ENCODE measurements at regions not wholly inside any gene's neighbourhood (a gene's known extent, or its start where the extent isn't known, plus 50 kb on each side); places are given as distances from the start of the nearest gene placed in this dataset.

DNA sequence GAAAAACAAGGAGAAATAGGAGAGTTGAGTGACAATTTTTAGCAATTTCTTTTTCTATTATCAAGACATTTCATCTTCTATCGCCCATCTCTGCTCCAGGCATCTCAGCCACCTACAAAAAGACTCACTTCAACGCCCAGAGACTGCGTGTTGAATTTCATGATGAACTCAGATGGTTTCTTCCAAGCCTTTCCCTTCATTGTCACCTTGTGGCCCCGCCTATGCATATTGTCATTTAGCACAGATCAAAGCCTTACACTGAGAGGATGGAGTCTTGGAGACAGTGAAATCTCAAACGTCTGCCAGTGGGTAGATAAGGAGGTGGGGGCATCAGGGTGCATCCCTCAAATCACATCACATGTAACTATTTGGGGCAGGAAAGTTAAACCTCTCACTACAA is 319.4 kb downstream of the SIPA1L2 start:
- no peak overlapping the region for H3K4me3 ChIP-seq
- H3K4me1 ChIP-seq, result peaks cover 11% of the 10 kb centered on the region
- TF ChIP-seq POLR2AphosphoS5 (IDR thresholded peaks at IDR 0.05) (no peak), CTCF (IDR thresholded peaks at IDR 0.05) (no peak), POLR2A (IDR thresholded peaks at IDR 0.05) (no peak), EP300 (IDR thresholded peaks at IDR 0.05) (no peak)
- no peaks in the 10 kb centered on the region for H3K27me3 ChIP-seq
- H3K36me3 ChIP-seq, result no peaks in the 10 kb centered on the region
- DNase-seq (ENCODE audit: low spot score in 2 of 2), result no peak
- H3K27ac ChIP-seq, result no peak overlapping the region
- H3K9me3 ChIP-seq, result no peaks in the 10 kb centered on the region
- 75% methylated on average over 5 of the region's 5 CpGs for WGBS

DNA sequence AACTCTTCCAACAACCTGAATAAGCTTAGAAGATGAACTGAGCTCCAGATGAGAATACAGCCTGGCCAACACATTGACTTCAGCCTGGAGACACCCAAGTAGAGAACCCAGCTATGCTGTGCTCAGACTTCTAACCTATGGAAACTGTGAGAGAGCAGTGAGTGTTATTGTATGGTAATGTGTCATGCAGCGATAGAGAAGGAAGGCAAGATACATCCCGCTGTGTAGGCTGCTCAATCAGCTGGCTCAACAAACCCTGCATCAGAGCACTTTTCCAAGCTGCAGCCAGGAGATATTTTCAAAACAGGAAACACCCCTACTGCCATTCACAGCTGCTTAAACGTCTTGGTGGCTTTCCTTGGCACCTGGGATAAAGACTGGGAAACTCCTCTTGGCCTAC is 321.3 kb downstream of the SIPA1L2 start:
- Histone ChIP-seq H3K9me3 (no peaks in the 10 kb centered on the region), H3K27ac (no peak overlapping the region), H3K27me3 (no peaks in the 10 kb centered on the region), H3K4me1 (peaks cover 11% of the 10 kb centered on the region), H3K4me3 (no peak overlapping the region), H3K36me3 (no peaks in the 10 kb centered on the region)
- WGBS, result 66% methylated on average over 3 of the region's 3 CpGs
- DNase-seq (ENCODE audit: low spot score in 2 of 2), result no peak
- no peak for TF ChIP-seq CTCF (IDR thresholded peaks at IDR 0.05)
- no peak for TF ChIP-seq POLR2A (IDR thresholded peaks at IDR 0.05)
- TF ChIP-seq POLR2AphosphoS5 (IDR thresholded peaks at IDR 0.05), result no peak
- TF ChIP-seq EP300 (IDR thresholded peaks at IDR 0.05), result no peak

DNA sequence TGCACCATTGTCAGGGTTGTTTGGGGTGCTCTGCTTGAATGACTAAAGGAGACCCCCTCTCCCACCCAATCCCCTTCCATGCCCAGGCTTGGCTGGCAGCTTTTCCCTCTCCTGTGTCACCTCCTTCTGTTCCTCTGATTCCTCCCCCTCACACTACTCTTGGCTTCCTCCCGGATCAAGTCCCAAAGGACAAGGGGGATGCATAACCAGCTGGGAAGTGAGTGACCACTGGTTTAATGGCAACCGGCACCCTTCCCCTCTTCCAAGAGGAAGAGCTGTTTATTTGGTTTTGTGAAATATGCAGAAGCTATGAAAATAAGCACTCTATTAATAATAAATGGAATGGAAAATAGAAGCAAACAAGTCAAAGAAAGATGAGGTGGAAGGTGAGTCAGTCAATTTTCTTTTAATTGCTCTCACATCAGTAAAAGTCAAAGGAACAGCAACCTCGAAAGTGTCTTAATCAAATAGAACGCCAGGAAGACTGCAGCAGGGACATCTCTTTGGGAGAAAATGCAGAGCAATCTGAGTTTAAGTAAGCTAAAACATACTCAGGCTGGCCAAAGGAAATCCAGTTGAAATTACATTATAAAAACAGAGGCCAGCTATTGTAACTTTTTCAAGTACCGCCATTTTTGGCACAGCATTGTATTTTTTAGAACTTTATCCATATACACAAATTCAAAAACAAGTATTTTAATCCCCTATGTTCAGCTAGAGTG is 322.5 kb downstream of the SIPA1L2 start:
- peaks cover 14% of the 10 kb centered on the region for H3K4me1 ChIP-seq
- no peaks in the 10 kb centered on the region for H3K9me3 ChIP-seq
- no peak overlapping the region for H3K4me3 ChIP-seq
- H3K27ac ChIP-seq, result no peak overlapping the region
- no peak for DNase-seq (ENCODE audit: low spot score in 2 of 2)
- no peaks in the 10 kb centered on the region for H3K36me3 ChIP-seq
- WGBS, result 59% methylated on average over 5 of the region's 5 CpGs
- no peaks in the 10 kb centered on the region for H3K27me3 ChIP-seq
- no peak for TF ChIP-seq POLR2A (IDR thresholded peaks at IDR 0.05)
- TF ChIP-seq CTCF (IDR thresholded peaks at IDR 0.05), result no peak
- TF ChIP-seq EP300 (IDR thresholded peaks at IDR 0.05), result no peak
- TF ChIP-seq POLR2AphosphoS5 (IDR thresholded peaks at IDR 0.05), result no peak

GRCh38 chr1:232306269-232306961 is 323.5 kb downstream of the SIPA1L2 start:
- H3K36me3 ChIP-seq, result no peaks in the 10 kb centered on the region
- no peak overlapping the region for H3K27ac ChIP-seq
- no peak for DNase-seq (ENCODE audit: low spot score in 2 of 2)
- no peak for TF ChIP-seq POLR2A (IDR thresholded peaks at IDR 0.05)
- no peak for TF ChIP-seq CTCF (IDR thresholded peaks at IDR 0.05)
- TF ChIP-seq POLR2AphosphoS5 (IDR thresholded peaks at IDR 0.05), result no peak
- TF ChIP-seq EP300 (IDR thresholded peaks at IDR 0.05), result no peak
- no peak overlapping the region for H3K4me3 ChIP-seq
- no peaks in the 10 kb centered on the region for H3K27me3 ChIP-seq
- 68% methylated on average over 7 of the region's 8 CpGs for WGBS
- H3K4me1 ChIP-seq, result peaks cover 24% of the 10 kb centered on the region
- H3K9me3 ChIP-seq, result no peaks in the 10 kb centered on the region

GRCh38 chr1:232305050-232305449 is 324.9 kb downstream of the SIPA1L2 start:
- DNase-seq (ENCODE audit: low spot score in 2 of 2), result no peak
- WGBS, result 81% methylated on average over 4 of the region's 4 CpGs

More at GRCh38 chr1:232305050-232305449, 324.9 kb downstream of the SIPA1L2 start:
- TF ChIP-seq CTCF (IDR thresholded peaks at IDR 0.05), result no peak
- TF ChIP-seq POLR2AphosphoS5 (IDR thresholded peaks at IDR 0.05), result no peak
- TF ChIP-seq POLR2A (IDR thresholded peaks at IDR 0.05), result no peak
- TF ChIP-seq EP300 (IDR thresholded peaks at IDR 0.05), result no peak
- Histone ChIP-seq H3K36me3 (no peaks in the 10 kb centered on the region), H3K27me3 (no peaks in the 10 kb centered on the region), H3K4me3 (no peak overlapping the region), H3K27ac (no peak overlapping the region), H3K4me1 (peaks cover 30% of the 10 kb centered on the region), H3K9me3 (no peaks in the 10 kb centered on the region)
